HG03521 (cell line): ENCODE measurements at regions not wholly inside any gene's neighbourhood (a gene's known extent, or its start where the extent isn't known, plus 50 kb on each side); places are given as distances from the start of the nearest gene placed in this dataset.

ENCODE experiments used
- ATAC-seq: cut with Tn5 transposase; IDR thresholded peaks from one replicate; pipeline ENCODE4 v1.9.1; 2021; ENCODE audit warnings: mild to moderate bottlenecking, moderate library complexity; ENCODE audit not compliant: unreplicated experiment

DNA sequence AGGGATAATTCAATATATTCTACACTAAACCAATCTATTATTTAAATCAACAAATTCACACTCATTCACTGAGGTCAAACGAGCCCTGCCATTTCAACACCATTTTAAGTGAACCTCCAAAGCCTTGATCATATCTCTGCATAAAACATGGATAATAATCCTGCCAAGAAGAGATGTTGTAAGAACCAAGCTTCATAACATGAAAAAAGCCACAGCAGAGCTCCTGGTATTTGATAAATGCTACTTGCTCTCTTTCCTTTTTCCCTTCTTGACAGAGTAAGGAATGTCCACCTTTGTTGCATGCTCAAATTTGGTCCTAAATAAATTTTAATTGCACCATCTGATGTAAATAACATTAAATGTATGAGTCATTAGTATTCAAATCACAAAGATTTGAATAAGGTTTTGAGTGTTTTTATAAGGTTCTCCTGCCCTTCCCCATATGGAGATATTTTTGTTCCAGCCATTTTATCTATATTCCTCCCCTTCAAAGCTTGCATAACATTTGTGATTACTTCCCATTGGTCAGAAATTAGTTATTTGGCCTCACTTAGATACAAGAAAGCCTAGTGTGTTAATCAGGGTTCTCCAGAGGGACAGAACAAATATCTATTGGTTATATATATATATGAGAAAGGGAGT, 318.8 kb downstream of the RND3 start:
- ATAC-seq: no peak

DNA sequence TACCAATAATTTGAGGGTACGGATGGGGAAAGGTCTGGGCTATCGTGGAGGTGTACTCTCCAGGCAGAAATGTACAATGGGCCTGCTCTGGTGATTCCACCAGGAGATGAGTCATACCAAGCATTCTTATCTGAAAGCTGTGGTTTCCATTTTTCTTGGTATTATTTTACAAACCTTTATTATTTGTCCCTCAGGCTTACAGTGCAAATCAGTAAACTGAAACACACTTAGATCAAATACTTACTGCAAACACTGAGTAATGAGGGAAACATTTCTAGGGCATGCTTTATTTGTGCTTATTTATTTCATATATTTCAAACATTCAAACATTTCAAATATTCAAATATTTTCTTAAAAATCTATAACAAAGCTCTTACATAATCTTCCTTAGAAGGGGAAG, 319.8 kb downstream of the RND3 start:
- no peak for ATAC-seq

DNA sequence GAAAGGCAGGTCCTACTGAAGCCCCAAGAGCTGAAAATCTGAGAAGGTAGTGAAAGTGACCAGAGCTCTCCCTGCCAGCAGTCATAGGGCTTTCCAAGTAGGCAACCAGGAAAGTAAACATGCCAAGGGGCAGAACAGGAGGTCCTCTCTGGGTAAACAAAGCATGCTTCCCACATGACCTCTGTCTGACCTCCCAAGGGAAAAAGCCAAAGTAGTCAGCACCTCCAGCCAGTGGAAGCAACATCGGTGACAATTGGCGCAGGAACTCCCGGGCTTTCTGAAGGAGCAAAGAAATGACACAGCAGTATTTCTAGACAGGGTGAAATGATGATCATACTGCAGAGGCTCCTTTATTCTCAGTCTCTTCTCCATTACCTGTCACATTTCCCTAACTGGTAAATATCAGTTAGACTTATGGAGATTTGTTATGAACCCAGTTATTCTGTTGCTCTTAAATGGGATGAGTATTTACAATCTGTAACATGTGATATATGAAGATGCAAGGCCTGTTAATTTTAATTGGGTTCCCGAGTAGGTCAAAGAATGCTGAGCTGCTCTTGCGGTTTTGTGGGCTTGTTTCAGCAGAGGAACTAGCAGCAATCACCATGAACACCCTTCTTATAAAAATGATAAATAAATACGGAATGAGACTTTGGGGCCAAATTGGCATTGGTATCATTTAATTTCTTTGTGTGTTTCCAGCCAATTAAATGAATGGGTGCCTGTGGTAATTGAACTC, 321.0 kb downstream of the RND3 start:
- ATAC-seq: no peak

DNA sequence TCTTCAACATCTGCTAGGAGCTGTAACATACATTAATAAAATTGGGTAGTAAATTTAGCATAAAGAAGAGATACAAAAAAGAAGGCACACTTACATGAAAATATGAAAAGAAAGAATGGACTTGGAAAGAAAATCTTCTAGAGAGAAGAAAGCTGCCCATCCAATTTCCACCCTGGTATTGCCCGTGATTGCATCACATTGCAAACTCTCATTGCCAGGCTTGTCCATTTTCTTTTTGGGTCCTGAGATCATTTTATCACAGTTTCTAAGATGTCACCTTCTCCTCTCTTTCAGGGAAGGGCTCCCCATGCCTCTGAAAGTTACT, 321.5 kb downstream of the RND3 start:
- ATAC-seq: no peak

DNA sequence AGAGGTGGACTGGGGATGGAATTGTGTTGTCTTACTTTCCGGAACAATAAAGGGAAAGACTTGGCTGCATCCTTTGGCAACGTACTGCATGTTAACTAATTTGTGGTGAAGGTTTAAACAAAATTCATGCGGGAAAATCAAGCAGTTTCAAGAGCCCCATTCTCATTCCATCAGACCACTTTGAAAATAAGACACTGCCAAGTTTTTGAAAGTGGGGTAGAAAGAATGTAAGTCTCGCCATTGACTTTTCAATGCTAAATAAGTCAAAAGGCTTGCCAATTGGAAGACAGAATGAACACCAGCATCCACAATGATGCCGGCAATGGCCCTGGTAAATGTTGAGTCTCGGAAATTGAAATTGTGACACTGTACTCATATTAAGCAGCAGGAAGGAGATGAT, 322.0 kb downstream of the RND3 start:
- ATAC-seq: no peak

DNA sequence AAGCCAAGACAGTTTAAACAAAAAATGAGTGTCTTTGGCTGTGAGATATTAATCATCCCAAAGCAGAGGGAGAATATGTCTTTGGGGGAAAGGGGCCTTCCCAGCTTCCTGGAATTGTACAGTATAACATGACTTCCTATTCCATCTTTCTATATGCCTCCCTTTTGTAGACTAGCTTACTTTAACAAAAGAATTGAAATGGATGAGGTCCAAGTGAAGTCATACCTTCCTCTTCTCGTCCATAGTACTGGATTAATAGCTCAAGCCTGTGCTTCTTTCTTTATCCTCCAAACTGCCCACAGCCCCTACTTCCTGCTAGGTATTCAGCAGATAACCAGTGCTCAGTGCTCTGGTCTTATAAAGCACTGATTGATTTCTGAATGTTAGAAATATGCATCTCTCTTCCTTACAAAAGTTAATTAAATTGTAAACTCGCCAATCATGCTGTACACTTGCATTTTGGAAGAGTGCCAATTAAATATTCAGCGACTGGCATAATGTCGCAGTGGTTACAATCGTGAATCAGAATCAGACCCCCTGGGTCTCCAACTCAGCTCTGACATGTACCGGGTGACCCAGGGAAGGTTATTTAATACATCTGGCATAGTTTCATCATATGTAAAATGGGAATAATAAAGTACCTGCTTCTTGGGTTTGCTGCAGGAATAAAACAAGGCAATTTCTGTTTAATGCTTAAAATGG, 325.1 kb downstream of the RND3 start:
- ATAC-seq: no peak

DNA sequence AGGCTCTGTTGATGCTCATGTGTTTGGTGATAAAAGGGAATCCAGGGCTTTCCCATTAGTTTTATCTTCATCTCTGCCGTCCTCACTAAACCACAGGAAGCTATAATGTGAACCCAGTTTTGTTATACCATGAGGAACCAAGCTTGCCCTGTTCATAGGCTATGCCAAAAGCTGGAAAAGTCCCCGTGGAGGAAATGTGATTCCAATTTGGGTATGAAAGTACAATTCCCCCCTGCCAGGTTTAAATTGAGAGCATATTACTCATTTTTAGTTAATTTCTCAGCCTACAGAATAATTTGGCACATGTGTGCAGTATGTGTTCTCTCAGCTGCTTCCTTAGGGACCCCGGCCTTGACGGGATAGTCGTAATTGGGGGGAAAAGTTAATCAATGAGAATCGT, 327.4 kb downstream of the RND3 start:
- ATAC-seq: no peak

DNA sequence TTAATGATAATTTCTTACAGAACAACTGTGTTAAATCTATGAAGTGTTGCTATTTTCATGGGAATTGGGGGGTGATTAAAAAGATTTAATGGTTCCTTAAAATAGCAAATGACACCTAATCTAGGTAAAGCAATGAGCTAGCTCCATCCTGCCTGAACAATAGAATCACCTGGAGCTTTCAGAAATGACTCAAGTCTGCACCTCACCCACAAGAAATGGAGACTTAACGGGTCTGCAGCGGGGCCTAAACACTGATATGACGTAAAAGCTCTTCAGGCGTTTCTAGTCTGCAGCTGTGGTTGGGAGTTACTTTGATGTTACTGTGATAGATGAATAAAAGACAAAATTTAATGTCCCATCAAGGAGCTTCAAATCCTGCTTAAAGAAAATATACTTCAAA, 328.2 kb downstream of the RND3 start:
- no peak for ATAC-seq

DNA sequence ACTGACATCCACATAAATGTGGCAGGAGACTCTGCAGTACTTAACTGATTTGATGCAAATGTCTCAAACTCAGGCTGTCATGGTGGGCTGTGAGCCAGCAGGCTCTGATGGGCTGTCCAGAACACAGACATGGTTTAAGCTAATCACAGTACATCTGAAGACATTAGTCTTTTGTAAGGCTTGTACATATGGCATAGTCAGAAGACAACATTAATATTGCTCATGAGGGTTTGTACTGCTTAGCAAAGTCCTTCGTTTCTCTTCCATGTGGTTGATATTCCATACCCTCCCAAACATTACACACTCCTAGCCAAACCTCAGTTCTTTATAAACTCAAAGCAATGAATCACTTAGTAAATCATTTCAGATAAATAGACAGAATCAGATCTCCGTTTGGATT, 330.6 kb downstream of the RND3 start:
- ATAC-seq: no peak

DNA sequence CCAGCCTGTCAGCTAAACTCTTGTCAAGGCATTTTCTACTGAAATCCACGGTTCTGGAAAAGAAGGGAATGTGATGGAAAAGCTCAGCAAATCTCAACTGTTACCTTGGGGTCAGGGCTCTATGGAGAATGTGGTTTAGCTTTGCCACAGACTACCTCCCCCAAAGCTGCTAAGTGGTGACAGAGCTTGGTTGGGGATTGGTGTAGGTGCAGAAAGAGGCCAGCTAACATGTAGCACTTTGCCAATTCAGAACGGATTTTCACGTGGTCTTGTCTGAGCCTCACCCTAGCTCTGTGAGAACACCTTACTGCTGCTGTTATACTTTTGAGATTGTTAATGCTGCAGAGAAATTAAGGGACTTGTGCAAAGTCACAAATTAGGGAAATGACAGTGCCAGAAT, 331.1 kb downstream of the RND3 start:
- ATAC-seq: no peak

DNA sequence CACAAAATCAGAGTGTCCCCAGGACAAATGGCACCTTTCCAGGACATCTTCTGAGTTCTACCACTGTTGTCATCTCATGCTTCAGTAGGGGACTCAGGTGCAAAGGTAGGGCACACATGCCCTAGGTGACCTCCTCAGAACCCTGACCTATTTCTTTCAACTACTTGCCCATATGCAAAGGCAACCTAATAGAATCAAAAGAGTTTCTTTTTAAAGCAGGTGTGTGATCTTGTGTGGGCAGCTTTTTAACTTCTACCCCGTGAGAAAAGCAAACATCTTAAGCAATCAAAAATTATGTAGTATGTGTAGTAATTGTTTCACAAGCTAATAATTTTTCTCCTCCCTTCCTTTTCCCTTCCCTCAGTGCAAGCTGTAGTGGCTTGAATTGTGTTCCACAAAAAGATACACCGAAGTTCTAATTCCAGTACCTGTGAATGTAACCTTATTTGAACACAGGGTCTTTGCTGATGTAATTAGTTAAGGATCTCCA, 333.1 kb downstream of the RND3 start:
- ATAC-seq: no peak

DNA sequence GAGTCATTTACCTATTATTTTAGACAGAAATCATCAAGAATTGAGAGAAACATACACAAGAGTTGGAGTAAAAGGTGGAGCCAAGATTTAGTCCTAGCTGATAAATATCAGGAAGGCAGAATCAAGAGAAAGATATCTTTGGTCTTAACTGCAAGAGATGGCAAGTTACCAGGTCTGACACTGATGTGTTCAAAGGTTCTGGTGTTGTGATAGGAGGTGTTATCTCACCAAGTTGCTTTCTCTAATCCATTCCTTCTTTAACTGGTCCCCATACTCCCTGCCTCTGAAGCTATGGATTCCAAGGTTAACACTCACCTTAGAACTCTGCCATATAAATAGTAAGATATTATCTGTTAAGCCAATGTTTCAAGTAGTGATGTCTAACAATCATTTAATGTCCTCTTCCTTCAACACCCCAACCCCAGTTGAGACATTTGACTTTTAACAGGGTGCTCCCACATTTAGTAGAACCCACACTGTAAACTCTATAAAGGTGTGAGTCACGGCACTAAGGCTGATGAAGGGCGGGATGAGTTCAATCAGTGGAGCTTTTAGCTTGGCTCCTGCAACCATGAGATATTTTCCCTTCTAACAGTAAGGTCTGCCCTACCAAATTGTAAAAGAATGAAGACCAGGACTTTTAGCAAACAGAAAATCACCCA, 333.7 kb downstream of the RND3 start:
- no peak for ATAC-seq

DNA sequence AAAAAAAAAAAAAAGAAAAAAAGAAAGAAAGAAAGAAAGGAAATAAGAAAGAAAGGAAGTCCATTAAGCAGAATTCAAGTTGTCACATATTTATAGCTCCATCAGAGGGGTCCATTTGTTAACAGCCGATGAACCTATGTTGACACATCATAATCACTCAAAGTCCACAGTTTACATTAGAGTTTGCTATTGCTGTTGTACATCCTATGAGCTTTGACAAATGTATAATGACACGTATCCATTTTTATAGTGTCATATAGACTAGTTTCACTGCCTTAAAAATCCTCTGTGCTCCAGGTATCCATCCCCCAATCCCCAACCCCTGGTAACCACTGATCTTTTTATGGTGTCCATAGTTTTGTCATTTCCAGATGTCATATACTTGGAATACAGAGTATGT, 335.2 kb downstream of the RND3 start:
- no peak for ATAC-seq

DNA sequence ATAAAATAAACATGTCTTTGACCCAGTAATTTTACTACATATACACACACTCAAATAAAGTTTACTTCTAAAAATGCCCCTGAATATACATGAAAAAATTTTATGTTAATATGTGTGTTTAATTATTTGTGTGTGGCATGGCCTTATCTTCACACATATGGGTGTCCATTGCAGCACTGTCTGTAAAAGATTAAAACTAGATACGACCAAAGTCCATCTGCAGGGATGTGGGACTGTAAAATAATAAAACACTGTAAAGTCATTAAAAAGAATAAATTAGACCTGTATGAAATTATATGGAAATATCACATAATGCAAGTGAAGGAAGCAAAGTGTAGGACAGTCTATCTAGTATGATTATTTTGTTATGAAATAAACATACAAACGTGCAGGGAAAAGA, 337.3 kb downstream of the RND3 start:
- no peak for ATAC-seq

DNA sequence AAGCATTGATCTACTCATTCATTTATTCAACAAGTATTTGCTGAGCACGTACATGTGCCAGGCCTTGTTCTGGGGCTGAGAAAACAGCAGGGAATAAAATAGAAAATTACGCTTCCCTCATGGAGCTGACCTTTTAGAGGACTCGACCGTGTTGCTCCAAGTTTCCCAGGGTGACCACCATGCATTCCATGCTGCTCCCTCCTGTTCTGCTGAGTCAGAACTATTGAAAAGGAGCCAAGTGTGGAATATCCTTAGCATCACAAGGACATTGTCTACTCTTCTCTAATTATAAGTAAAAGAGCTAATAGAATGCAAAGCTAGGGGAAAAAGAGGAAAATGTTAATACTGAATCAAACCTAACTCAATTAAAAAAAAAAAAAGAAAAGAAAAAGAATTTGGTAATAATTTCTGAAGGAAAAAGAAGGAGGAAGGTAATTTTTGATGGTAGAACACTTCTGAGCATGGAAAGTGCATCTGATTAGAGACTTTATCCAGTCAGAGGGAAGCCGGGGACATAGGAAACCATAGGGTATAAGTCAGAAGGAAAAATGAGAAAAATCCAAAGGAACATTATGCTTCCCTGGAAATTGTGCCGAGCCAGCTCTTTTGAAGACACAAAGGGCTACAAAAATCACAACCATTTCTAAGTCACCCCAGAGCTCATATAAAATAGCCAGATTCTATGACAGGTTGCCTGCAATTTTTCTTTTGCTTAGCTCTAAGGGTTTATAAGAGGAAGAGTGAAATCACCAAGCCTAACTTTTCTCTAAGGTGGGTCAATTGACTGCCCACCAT, 339.4 kb downstream of the RND3 start:
- ATAC-seq: no peak

DNA sequence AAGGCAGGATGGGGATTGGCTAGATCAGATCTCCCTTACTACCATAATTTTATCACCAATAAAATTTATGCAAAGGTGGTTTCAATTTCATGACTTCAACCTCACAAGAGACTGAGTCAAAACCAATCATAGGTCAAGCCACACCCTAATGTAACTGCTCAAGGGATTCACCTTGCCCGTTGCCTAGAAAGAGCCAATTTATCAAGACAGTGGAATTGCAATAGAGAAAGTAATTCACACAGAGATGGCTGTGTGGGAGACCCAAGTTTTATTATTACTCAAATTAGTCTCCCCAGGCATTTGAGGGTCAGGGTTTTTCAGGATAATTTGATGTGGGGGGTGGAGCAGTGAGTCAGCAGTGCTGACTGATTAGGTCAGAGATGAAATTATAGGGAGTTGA, 340.6 kb downstream of the RND3 start:
- ATAC-seq: no peak

DNA sequence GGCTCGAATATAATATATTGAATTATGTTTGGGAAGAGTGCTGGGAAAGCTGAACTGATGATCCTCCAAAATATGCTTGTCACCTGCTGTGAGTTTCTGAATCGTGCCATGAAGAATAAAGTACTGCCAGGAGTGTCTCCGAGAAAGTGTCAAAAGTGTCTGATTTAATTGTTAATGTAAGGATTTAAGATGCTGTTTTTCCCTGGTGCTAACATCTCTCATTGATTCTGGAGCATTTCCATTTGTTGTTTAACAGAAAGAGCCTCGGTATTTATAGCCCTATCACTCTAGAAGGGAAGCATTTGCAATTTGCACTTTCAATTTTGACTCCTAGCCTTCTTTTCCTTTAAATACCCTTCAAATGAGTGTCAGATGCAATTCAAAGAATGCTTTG, 342.2 kb downstream of the RND3 start:
- no peak for ATAC-seq

DNA sequence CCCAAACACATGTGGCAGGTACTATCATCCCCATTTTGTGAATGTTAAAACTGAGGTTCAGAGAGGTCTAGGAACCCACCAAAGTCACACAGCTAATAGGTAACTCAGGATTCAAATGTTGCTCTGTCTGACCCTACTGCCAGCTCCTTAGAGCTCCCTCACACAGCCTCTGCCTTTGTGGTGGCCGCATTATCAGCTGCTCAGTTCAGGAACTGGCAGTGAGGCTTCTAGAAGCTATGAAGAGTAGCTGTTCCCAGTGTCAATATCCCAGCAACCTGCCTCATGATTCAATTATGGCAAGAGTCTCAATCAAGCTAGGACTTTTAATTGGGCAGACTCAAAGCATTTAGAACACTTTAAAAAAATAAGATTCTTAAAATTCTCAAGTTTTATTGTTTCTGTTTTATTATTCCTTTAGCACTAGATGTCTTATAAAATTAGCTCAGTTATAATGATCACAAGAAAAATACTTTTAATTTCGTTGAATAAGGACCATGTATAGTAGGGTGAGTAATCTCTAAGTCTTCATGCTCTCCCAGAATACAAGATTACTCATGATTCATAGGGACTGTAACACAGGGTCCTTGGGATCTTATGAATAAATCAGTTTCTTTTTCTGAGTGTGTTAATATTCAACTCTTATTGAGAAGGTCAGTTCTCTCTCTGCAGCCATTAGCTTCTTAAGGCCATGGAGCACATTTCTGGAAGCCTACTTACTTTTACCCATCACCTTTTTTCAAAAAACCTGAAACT, 342.7 kb downstream of the RND3 start:
- no peak for ATAC-seq

DNA sequence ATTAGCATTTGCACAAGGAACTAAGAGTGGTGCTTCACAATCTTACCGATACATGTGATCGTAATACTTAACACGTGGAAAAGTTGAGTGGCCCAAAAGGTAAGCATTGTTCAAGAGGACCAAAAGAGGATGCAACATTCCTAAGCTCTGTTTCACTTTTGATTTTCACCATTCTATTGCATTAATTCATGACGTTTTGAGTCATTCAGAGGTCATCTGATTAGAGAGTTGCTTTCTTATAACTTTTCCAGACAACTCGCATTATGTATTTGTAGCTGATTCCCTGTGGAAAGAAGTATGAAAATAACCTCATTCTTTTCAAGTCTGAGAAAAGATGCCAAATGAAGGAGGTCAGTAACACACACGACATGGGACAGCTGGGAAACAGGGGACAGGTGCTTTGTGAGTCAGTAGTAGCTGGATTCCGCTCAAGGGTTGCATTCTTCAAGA, 344.4 kb downstream of the RND3 start:
- no peak for ATAC-seq

DNA sequence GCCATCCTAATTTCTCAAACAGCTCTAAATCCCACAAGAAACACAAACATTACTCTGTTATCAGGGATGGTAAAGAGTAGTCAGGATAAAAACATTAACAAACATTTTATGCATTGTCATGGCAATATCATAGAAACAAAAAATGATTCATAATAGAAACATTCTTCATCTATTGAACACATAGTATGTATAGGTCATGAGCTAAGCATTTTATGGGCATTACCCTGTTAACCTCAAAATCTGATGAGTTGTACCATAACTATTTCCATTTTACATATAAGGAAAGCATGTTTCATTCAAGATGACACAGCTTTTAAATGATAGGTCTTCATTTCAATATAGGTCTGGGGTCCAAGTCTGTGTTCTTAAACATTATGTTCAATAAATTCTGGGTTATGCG, 344.9 kb downstream of the RND3 start:
- ATAC-seq: no peak
